ENCODE measurements at regions not wholly inside any gene's neighbourhood (a gene's known extent, or its start where the extent isn't known, plus 50 kb on each side); places are given as distances from the start of the nearest gene placed in this dataset.

GRCh38 chr4:57924951-57925350, 814.8 kb upstream of the IGFBP7 start:
- H3K36me3 ChIP-seq (ENCODE audit: insufficient read depth, low read length): no peaks in the 10 kb centered on the region
- H3K4me1 ChIP-seq (ENCODE audit: insufficient read depth, low read length): 0 out of 2 replicates have a peak, but pooled peaks cover 4% of the 10 kb centered on the region
- no peak overlapping the region for H3K9ac ChIP-seq (ENCODE audit: low read depth, low read length)
- no peaks in the 10 kb centered on the region for H3K9me3 ChIP-seq (ENCODE audit: control insufficient read depth, insufficient read depth, low read length)

- peaks cover 3% of the 10 kb centered on the region; the same call in 1 of the 2 replicates for H3K9me3 ChIP-seq (ENCODE audit: control insufficient read depth, insufficient read depth, low read length)
- H3K4me1 ChIP-seq (ENCODE audit: insufficient read depth, low read length): no peaks in the 10 kb centered on the region
- H3K36me3 ChIP-seq (ENCODE audit: insufficient read depth, low read length): no peaks in the 10 kb centered on the region
- H3K9ac ChIP-seq (ENCODE audit: low read depth, low read length): no peak overlapping the region
Measured at GRCh38 chr4:57916479-57916878, 806.3 kb upstream of the IGFBP7 start.

GRCh38 chr4:57911203-57911602, 801.0 kb upstream of the IGFBP7 start:
- Histone ChIP-seq H3K4me1 (ENCODE audit: insufficient read depth, low read length) (no peaks in the 10 kb centered on the region), H3K9ac (ENCODE audit: low read depth, low read length) (no peak overlapping the region), H3K36me3 (ENCODE audit: insufficient read depth, low read length) (no peaks in the 10 kb centered on the region)

GRCh38 chr4:57910151-57910550, 800.0 kb upstream of the IGFBP7 start:
- Histone ChIP-seq H3K9me3 (ENCODE audit: control insufficient read depth, insufficient read depth, low read length) (peaks cover under 1% of the 10 kb centered on the region; the same call in 1 of the 2 replicates), H3K4me1 (ENCODE audit: insufficient read depth, low read length) (no peaks in the 10 kb centered on the region), H3K9ac (ENCODE audit: low read depth, low read length) (no peak overlapping the region), H3K36me3 (ENCODE audit: insufficient read depth, low read length) (no peaks in the 10 kb centered on the region)

More at GRCh38 chr4:57911203-57911602, 801.0 kb upstream of the IGFBP7 start:
- peaks cover 3% of the 10 kb centered on the region; the same call in 1 of the 2 replicates for H3K9me3 ChIP-seq (ENCODE audit: control insufficient read depth, insufficient read depth, low read length)

GRCh38 chr4:57905965-57906364, 795.8 kb upstream of the IGFBP7 start:
- H3K4me1 ChIP-seq (ENCODE audit: insufficient read depth, low read length): no peaks in the 10 kb centered on the region

GRCh38 chr4:57877047-57877458, 766.9 kb upstream of the IGFBP7 start:
- no peaks in the 10 kb centered on the region for H3K9me3 ChIP-seq (ENCODE audit: control insufficient read depth, insufficient read depth, low read length)
- no peak overlapping the region for H3K9ac ChIP-seq (ENCODE audit: low read depth, low read length)
- H3K4me1 ChIP-seq (ENCODE audit: insufficient read depth, low read length): no peaks in the 10 kb centered on the region
- no peaks in the 10 kb centered on the region for H3K36me3 ChIP-seq (ENCODE audit: insufficient read depth, low read length)

More at GRCh38 chr4:57905965-57906364, 795.8 kb upstream of the IGFBP7 start:
- Histone ChIP-seq H3K36me3 (ENCODE audit: insufficient read depth, low read length) (no peaks in the 10 kb centered on the region), H3K9me3 (ENCODE audit: control insufficient read depth, insufficient read depth, low read length) (no peaks in the 10 kb centered on the region), H3K9ac (ENCODE audit: low read depth, low read length) (no peak overlapping the region)

GRCh38 chr4:57875829-57876392, 765.7 kb upstream of the IGFBP7 start:
- H3K36me3 ChIP-seq (ENCODE audit: insufficient read depth, low read length): no peaks in the 10 kb centered on the region
- no peaks in the 10 kb centered on the region for H3K9me3 ChIP-seq (ENCODE audit: control insufficient read depth, insufficient read depth, low read length)
- no peak overlapping the region for H3K9ac ChIP-seq (ENCODE audit: low read depth, low read length)
- no peaks in the 10 kb centered on the region for H3K4me1 ChIP-seq (ENCODE audit: insufficient read depth, low read length)

- Histone ChIP-seq H3K9ac (ENCODE audit: low read depth, low read length) (no peak overlapping the region), H3K4me1 (ENCODE audit: insufficient read depth, low read length) (no peaks in the 10 kb centered on the region), H3K36me3 (ENCODE audit: insufficient read depth, low read length) (no peaks in the 10 kb centered on the region), H3K9me3 (ENCODE audit: control insufficient read depth, insufficient read depth, low read length) (no peaks in the 10 kb centered on the region)
Measured at GRCh38 chr4:57866468-57867171, 756.4 kb upstream of the IGFBP7 start.

- Histone ChIP-seq H3K36me3 (ENCODE audit: insufficient read depth, low read length) (no peaks in the 10 kb centered on the region), H3K4me1 (ENCODE audit: insufficient read depth, low read length) (no peaks in the 10 kb centered on the region), H3K9me3 (ENCODE audit: control insufficient read depth, insufficient read depth, low read length) (no peaks in the 10 kb centered on the region), H3K9ac (ENCODE audit: low read depth, low read length) (no peak overlapping the region)
Measured at GRCh38 chr4:57865264-57865663, 755.1 kb upstream of the IGFBP7 start.

- no peaks in the 10 kb centered on the region for H3K36me3 ChIP-seq (ENCODE audit: insufficient read depth, low read length)
- no peaks in the 10 kb centered on the region for H3K4me1 ChIP-seq (ENCODE audit: insufficient read depth, low read length)
- no peaks in the 10 kb centered on the region for H3K9me3 ChIP-seq (ENCODE audit: control insufficient read depth, insufficient read depth, low read length)
- no peak overlapping the region for H3K9ac ChIP-seq (ENCODE audit: low read depth, low read length)
Measured at GRCh38 chr4:57854748-57855147, 744.6 kb upstream of the IGFBP7 start.

GRCh38 chr4:57850141-57850540, 740.0 kb upstream of the IGFBP7 start:
- no peaks in the 10 kb centered on the region for H3K4me1 ChIP-seq (ENCODE audit: insufficient read depth, low read length)
- no peaks in the 10 kb centered on the region for H3K9me3 ChIP-seq (ENCODE audit: control insufficient read depth, insufficient read depth, low read length)
- no peaks in the 10 kb centered on the region for H3K36me3 ChIP-seq (ENCODE audit: insufficient read depth, low read length)
- H3K9ac ChIP-seq (ENCODE audit: low read depth, low read length): no peak overlapping the region

GRCh38 chr4:57832083-57832482, 721.9 kb upstream of the IGFBP7 start:
- Histone ChIP-seq H3K9ac (ENCODE audit: low read depth, low read length) (no peak overlapping the region), H3K4me1 (ENCODE audit: insufficient read depth, low read length) (no peaks in the 10 kb centered on the region), H3K36me3 (ENCODE audit: insufficient read depth, low read length) (no peaks in the 10 kb centered on the region), H3K9me3 (ENCODE audit: control insufficient read depth, insufficient read depth, low read length) (no peaks in the 10 kb centered on the region)

- Histone ChIP-seq H3K9ac (ENCODE audit: low read depth, low read length) (no peak overlapping the region), H3K9me3 (ENCODE audit: control insufficient read depth, insufficient read depth, low read length) (no peaks in the 10 kb centered on the region), H3K4me1 (ENCODE audit: insufficient read depth, low read length) (no peaks in the 10 kb centered on the region), H3K36me3 (ENCODE audit: insufficient read depth, low read length) (no peaks in the 10 kb centered on the region)
Measured at GRCh38 chr4:57789666-57790065, 679.5 kb upstream of the IGFBP7 start.

- Histone ChIP-seq H3K36me3 (ENCODE audit: insufficient read depth, low read length) (no peaks in the 10 kb centered on the region), H3K4me1 (ENCODE audit: insufficient read depth, low read length) (peaks cover 3% of the 10 kb centered on the region; the same call in 1 of the 2 replicates), H3K9me3 (ENCODE audit: control insufficient read depth, insufficient read depth, low read length) (no peaks in the 10 kb centered on the region), H3K9ac (ENCODE audit: low read depth, low read length) (no peak overlapping the region)
Measured at GRCh38 chr4:57777876-57778275, 667.7 kb upstream of the IGFBP7 start.

- Histone ChIP-seq H3K9me3 (ENCODE audit: control insufficient read depth, insufficient read depth, low read length) (no peaks in the 10 kb centered on the region), H3K4me1 (ENCODE audit: insufficient read depth, low read length) (peaks cover 3% of the 10 kb centered on the region; the same call in 1 of the 2 replicates), H3K36me3 (ENCODE audit: insufficient read depth, low read length) (no peaks in the 10 kb centered on the region), H3K9ac (ENCODE audit: low read depth, low read length) (no peak overlapping the region)
Measured at GRCh38 chr4:57774681-57775080, 664.5 kb upstream of the IGFBP7 start.

All from ES-I3 (cell line).